ENCODE measurements at regions not wholly inside any gene's neighbourhood (a gene's known extent, or its start where the extent isn't known, plus 50 kb on each side); places are given as distances from the start of the nearest gene placed in this dataset.
A peak's percentile ranks its signal among the peaks of the same experiment; 100 is the strongest.

DNA sequence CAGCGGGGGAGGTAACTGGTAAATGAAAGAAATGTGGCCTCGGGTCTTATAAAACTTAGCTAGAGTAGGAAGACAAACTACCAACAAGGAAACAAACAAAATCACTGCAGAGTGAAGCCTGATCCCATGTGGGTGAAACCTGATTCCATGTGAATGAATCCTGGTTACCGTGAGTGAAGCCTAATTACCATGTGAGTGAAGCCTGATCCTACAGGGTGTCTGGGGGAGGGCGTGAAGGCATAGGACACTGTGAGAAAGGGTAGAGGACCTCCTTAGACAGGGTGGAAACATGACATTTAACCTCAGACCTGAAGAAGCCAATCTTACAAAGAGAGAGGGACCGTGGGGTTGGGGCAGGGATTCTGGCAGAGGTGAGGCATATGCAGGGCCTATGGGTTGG lies 106.2 kb upstream of the USP47 start:
- Mint-ChIP-seq H3K27me3 (ENCODE audit: insufficient read depth) (peaks cover 3% of the 10 kb centered on the region), H3K4me3 (no peak overlapping the region), H3K36me3 (ENCODE audit: low read depth) (no peaks in the 10 kb centered on the region), H3K9me3 (no peaks in the 10 kb centered on the region), H3K4me1 (peaks cover 13% of the 10 kb centered on the region), H3K27ac (no peak overlapping the region)
- H3K4me3 ChIP-seq (ENCODE audit: low read length) = no peak overlapping the region
- H3K36me3 ChIP-seq (ENCODE audit: control insufficient read depth, insufficient read depth, low read length) = no peaks in the 10 kb centered on the region
- no peak overlapping the region for H3K9ac ChIP-seq (ENCODE audit: extremely low read depth, low read length, poor library complexity, severe bottlenecking)
- no peaks in the 10 kb centered on the region for H3K27me3 ChIP-seq (ENCODE audit: control insufficient read depth, insufficient read depth, low read length, poor library complexity, severe bottlenecking)
- no peaks in the 10 kb centered on the region for H3K9me3 ChIP-seq (ENCODE audit: control insufficient read depth, low read length)
- no peak overlapping the region for H3K27ac ChIP-seq (ENCODE audit: low read depth, low read length)
- TF ChIP-seq CTCF (conservative IDR thresholded peaks at IDR 0.05) = no peak
- peaks cover 8% of the 10 kb centered on the region for H3K4me1 ChIP-seq (ENCODE audit: control insufficient read depth, insufficient read depth, low read length)
- 27 to 73% methylated on average over 3 to 5 of the region's 5 CpGs for WGBS, 2 experiments (ENCODE audit: insufficient coverage in 1 of 2, insufficient read length in 1 of 2)
- DNase-seq = peak; percentile 66

GRCh38 chr11:11733246-11733747 lies 108.5 kb upstream of the USP47 start:
- Histone ChIP-seq H3K27ac (ENCODE audit: low read depth, low read length) (no peak overlapping the region), H3K9me3 (ENCODE audit: control insufficient read depth, low read length) (no peaks in the 10 kb centered on the region), H3K4me3 (ENCODE audit: low read length) (no peak overlapping the region), H3K9ac (ENCODE audit: extremely low read depth, low read length, poor library complexity, severe bottlenecking) (no peak overlapping the region), H3K4me1 (ENCODE audit: control insufficient read depth, insufficient read depth, low read length) (peaks cover 5% of the 10 kb centered on the region), H3K27me3 (ENCODE audit: control insufficient read depth, insufficient read depth, low read length, poor library complexity, severe bottlenecking) (no peaks in the 10 kb centered on the region), H3K36me3 (ENCODE audit: control insufficient read depth, insufficient read depth, low read length) (no peaks in the 10 kb centered on the region)
- Mint-ChIP-seq H3K36me3 (ENCODE audit: low read depth) (no peaks in the 10 kb centered on the region), H3K27ac (no peak overlapping the region), H3K9me3 (no peaks in the 10 kb centered on the region), H3K4me1 (peaks cover 8% of the 10 kb centered on the region), H3K4me3 (no peak overlapping the region), H3K27me3 (ENCODE audit: insufficient read depth) (peaks cover 9% of the 10 kb centered on the region)
- no peak for TF ChIP-seq CTCF (conservative IDR thresholded peaks at IDR 0.05)
- WGBS, 2 experiments (ENCODE audit: insufficient coverage in 1 of 2, insufficient read length in 1 of 2) = 71 to 83% methylated on average over 6 to 8 of the region's 8 CpGs
- DNase-seq = no peak

- Histone ChIP-seq H3K36me3 (ENCODE audit: control insufficient read depth, insufficient read depth, low read length) (no peaks in the 10 kb centered on the region), H3K9me3 (ENCODE audit: control insufficient read depth, low read length) (no peaks in the 10 kb centered on the region), H3K4me1 (ENCODE audit: control insufficient read depth, insufficient read depth, low read length) (peaks cover 5% of the 10 kb centered on the region), H3K9ac (ENCODE audit: extremely low read depth, low read length, poor library complexity, severe bottlenecking) (no peak overlapping the region), H3K4me3 (ENCODE audit: low read length) (no peak overlapping the region), H3K27me3 (ENCODE audit: control insufficient read depth, insufficient read depth, low read length, poor library complexity, severe bottlenecking) (no peaks in the 10 kb centered on the region), H3K27ac (ENCODE audit: low read depth, low read length) (no peak overlapping the region)
- Mint-ChIP-seq H3K4me1 (peaks cover 8% of the 10 kb centered on the region), H3K27me3 (ENCODE audit: insufficient read depth) (peaks cover 12% of the 10 kb centered on the region), H3K36me3 (ENCODE audit: low read depth) (no peaks in the 10 kb centered on the region), H3K27ac (no peak overlapping the region), H3K4me3 (no peak overlapping the region), H3K9me3 (no peaks in the 10 kb centered on the region)
- 99 to 100% methylated on average over 3 of the region's 3 CpGs for WGBS, 2 experiments (ENCODE audit: insufficient coverage in 1 of 2, insufficient read length in 1 of 2)
- no peak for TF ChIP-seq CTCF (conservative IDR thresholded peaks at IDR 0.05)
- DNase-seq = no peak
These were observed 109.7 kb upstream of the USP47 start for GRCh38 chr11:11732116-11732515.
